ENCODE measurements at regions not wholly inside any gene's neighbourhood (a gene's known extent, or its start where the extent isn't known, plus 50 kb on each side); places are given as distances from the start of the nearest gene placed in this dataset.

DNA sequence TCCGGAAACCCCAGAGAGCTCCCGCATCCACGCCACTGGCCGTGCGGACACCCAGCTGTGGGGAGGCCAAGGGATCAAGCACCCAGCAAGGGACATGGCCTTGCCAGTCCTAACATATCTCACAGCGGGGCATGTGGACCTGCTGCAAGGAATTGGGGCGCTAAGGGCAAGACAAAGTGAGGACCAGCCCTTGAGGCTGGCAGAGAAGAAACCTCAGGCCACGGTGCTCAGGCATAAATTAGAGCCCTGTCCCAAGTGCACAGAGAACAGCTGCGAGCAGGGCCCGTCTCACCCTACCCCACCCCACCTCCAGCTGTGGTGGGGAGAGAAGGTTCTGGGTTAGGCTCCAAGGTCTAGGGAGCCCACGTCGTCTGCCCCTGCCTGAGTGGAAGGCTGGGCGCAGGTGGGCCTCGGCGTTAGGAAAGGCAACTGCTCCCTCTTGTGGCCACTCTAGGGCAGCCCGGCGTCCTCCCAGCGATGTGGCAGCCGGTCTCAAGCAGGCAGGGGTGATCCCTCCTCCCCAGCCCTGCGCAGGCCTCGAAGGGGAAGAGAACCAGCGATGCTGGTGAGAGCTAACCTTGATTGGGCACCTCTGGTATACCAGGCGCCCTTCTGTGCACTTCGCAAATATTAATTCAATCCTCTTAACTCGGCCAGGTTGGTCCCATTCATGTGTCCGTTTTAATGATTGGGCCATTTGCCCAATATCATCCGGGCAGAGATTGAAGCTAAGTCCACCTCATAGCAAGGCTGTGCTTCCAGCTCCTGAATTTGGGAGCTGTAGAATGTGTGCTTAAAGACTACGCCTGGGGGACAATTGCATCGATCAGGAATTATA, 235.8 kb downstream of the NFATC2 start:
- no peak for TF ChIP-seq POLR2AphosphoS5 (IDR thresholded peaks at IDR 0.05; ENCODE audit: low read depth, low read length)
- no peak for TF ChIP-seq TAF1 (IDR thresholded peaks at IDR 0.05; ENCODE audit: low read depth, low read length)
- TF ChIP-seq POLR2A (IDR thresholded peaks at IDR 0.05; ENCODE audit: low read depth, low read length): no peak
- TF ChIP-seq POU2F2 (IDR thresholded peaks at IDR 0.05; ENCODE audit: low read depth, low read length): no peak
